Activated CD8-positive, alpha-beta memory T cell treated with anti-CD3 and anti-CD28 coated beads, Interleukin-2, amount 10 ng/mL, durations not matched to agents 7 days and 5 days (primary cell): ENCODE measurements at regions not wholly inside any gene's neighbourhood (a gene's known extent, or its start where the extent isn't known, plus 50 kb on each side); places are given as distances from the start of the nearest gene placed in this dataset.
A peak's percentile ranks its signal among the peaks of the same experiment; 100 is the strongest.

Experiments
- ATAC-seq: fragments of 150-1000 bp; cut with Tn5 transposase; one replicate; pipeline ENCODE4 v1.10.0; 2021; ENCODE audit warnings: moderate library complexity
- CTCF ChIA-PET: fragments of 350-600 bp; sonication (Branson Sonifier 250); formaldehyde crosslinking; loops from one replicate; lab custom pipeline; 2021; ENCODE audit warnings: antibody characterized with exemption; lab: Charles Lee
- DNase-seq: peaks from one replicate; pipeline ENCODE4 v3.0.0-alpha.2; 2020
- H3K27ac Mint-ChIP-seq: one replicate; pipeline ENCODE4 v1.8.0; 2021; ENCODE audit warnings: mild to moderate bottlenecking, mixed read lengths
- H3K27me3 Mint-ChIP-seq: one replicate; pipeline ENCODE4 v1.8.0; 2021; ENCODE audit warnings: mixed read lengths
- H3K36me3 Mint-ChIP-seq: one replicate; pipeline ENCODE4 v1.8.0; 2021; ENCODE audit warnings: mild to moderate bottlenecking, mixed read lengths
- H3K4me1 Mint-ChIP-seq: one replicate; pipeline ENCODE4 v1.8.0; 2021; ENCODE audit warnings: mixed read lengths
- H3K4me3 Mint-ChIP-seq: one replicate; pipeline ENCODE4 v1.8.0; 2021; ENCODE audit warnings: mild to moderate bottlenecking, moderate library complexity, mixed read lengths
- H3K9me3 Mint-ChIP-seq: one replicate; pipeline ENCODE4 v1.8.0; 2022; ENCODE audit warnings: low read depth, mixed read lengths

DNA sequence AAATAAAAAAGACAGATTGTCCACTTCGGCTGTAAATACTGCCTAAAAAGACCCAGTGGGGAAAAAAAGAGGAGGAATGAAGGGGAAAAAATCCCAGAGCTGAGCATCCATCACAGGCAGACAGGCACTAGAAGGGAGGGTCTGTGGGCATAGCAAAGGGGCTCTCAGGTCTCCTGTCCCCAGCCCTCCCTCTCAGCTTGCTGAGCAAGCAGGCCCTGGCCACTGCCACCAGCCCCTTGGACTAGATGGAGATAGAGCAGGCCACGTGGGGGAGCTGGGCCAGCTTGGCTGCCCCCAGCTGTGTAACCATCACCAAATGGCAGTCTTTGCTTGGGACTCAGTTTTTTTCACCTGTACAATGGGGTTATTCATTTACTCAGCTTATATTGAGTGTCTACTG is 141.6 kb upstream of the UNC5B start:
- DNase-seq (no peak), ATAC-seq (no peak)
- no peak overlapping the region for H3K4me3 Mint-ChIP-seq
- no peaks in the 10 kb centered on the region for H3K27me3 Mint-ChIP-seq
- H3K4me1 Mint-ChIP-seq, result no peaks in the 10 kb centered on the region
- no peak overlapping the region for H3K27ac Mint-ChIP-seq
- CTCF ChIA-PET, result no interaction called here
- H3K9me3 Mint-ChIP-seq, result no peaks in the 10 kb centered on the region
- no peaks in the 10 kb centered on the region for H3K36me3 Mint-ChIP-seq

DNA sequence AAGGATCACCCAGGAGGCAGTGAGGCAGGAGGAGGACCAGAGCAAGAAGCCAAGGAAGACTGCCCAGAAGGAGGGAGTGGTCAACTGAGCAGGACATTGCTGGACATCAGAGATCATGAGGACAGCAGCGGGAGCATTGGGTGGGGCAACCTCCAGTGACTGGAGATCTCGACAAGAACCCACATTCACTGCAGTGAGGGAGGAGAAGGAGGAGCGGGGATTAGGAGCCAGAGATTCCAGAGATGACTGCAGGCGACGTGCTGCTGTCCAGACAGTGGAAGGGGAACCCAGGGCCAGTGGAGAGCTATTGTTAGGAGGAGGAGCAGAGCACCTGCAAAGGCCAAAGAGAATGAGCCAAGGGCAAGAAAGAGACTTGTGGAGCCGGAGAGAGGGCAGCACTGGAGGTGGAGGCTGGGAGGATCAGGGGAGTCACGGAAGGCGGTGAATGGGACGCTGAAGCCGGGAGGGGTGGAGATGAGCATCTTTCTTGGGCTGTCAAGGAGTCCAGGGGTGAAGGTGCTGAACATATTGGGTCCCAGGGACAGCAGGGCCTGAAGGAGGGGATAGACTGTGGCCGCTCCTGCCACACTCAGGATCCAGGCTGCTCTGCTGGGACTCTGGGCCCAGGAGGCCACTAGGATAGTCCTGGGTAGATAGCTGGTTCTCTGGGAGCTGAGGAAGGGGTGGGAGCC is 140.1 kb upstream of the UNC5B start:
- no peak for ATAC-seq
- Mint-ChIP-seq H3K4me1 (no peaks in the 10 kb centered on the region), H3K27ac (no peak overlapping the region), H3K4me3 (no peak overlapping the region), H3K9me3 (no peaks in the 10 kb centered on the region), H3K36me3 (no peaks in the 10 kb centered on the region), H3K27me3 (no peaks in the 10 kb centered on the region)
- CTCF ChIA-PET, result no interaction called here
- no peak for DNase-seq

DNA sequence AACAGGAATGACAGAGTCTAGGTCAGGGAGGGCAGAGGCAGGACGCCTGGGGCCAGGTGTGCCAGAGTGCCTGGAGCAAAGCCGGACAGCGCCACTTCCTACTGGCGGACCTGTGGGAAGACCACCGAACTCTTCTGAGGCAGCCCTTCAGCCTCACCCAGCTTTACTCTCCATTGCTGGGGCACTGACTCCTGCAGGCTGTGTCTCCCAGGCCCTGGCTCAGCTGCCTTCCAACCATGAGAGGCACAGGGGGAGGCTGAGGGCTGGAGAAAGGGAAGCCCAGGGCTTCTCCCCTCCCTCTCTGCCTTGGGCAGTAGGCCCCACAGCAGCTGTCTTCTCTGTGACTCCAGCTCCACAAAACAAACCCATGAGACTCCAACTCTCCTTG is 139.6 kb upstream of the UNC5B start:
- no peaks in the 10 kb centered on the region for H3K27me3 Mint-ChIP-seq
- no peaks in the 10 kb centered on the region for H3K9me3 Mint-ChIP-seq
- no peaks in the 10 kb centered on the region for H3K4me1 Mint-ChIP-seq
- no peak overlapping the region for H3K4me3 Mint-ChIP-seq
- no peaks in the 10 kb centered on the region for H3K36me3 Mint-ChIP-seq
- DNase-seq, result no peak
- H3K27ac Mint-ChIP-seq, result no peak overlapping the region
- no peak for ATAC-seq
- CTCF ChIA-PET, result no interaction called here

DNA sequence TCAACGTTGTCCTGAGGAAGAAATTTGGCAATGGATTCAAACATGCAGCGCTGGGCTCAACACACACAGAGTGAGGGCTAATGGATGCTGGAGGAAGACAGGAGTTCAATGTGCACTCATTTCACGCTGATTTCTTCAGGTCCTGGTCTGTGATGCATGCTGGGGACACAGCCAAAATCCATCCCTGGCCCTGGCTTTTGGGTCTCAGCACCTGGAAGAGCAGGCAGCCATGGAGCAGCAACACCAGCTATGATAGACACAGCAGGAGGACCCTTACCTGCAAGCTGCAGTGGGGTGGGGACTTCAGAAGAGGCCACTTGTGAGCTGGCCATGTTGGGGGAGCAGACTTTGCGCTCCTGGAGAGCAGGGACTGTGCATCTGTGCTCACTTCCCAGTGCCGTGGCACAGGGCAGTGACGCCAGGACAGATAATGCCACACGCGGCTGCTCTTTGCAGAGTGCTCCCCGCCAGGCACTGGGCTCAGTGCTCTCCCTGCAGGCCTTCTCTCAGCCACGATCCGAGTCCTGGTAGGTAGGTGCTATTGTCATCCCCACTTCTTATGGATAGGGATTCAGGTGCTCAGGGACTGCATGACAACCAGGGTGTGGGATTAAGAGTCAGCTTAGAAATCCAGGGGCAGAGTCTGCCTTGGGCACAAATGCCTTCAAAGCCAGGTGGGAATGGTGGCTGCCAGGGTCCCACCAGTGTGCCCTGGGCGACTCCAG is 138.8 kb upstream of the UNC5B start:
- Mint-ChIP-seq H3K9me3 (no peaks in the 10 kb centered on the region), H3K4me3 (no peak overlapping the region), H3K27ac (no peak overlapping the region), H3K36me3 (no peaks in the 10 kb centered on the region), H3K4me1 (no peaks in the 10 kb centered on the region), H3K27me3 (no peaks in the 10 kb centered on the region)
- CTCF ChIA-PET, result no interaction called here
- DNase-seq (no peak), ATAC-seq (no peak)

DNA sequence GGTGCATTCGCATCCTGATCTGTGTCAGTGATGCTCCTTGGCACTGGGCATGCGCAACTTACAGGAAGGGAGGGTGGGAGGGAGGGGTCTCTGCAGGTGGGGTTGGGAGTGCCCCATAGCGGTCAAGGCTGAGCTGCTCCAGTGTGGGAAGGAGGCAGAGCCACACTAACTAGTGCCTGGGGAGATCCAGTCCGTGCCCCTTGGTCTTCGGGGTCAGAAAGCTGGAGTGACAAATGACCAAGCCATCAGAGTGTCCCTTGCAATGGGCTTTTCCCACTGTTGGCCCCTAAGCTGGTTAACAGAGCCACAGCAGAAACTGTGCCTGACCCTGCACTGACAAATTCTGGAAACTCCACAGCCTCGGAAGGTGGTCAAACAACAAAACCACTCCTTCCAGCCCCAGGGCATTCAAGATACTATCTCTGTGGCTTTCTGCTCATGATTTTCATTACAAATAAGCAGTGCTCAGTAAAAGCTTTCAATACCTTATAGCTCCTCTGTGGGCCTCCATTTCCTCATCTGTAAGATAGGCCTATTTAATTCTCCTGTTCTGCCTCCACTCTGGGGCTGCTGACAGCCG is 138.1 kb upstream of the UNC5B start:
- no peak overlapping the region for H3K4me3 Mint-ChIP-seq
- DNase-seq, result no peak
- H3K9me3 Mint-ChIP-seq, result no peaks in the 10 kb centered on the region

DNA sequence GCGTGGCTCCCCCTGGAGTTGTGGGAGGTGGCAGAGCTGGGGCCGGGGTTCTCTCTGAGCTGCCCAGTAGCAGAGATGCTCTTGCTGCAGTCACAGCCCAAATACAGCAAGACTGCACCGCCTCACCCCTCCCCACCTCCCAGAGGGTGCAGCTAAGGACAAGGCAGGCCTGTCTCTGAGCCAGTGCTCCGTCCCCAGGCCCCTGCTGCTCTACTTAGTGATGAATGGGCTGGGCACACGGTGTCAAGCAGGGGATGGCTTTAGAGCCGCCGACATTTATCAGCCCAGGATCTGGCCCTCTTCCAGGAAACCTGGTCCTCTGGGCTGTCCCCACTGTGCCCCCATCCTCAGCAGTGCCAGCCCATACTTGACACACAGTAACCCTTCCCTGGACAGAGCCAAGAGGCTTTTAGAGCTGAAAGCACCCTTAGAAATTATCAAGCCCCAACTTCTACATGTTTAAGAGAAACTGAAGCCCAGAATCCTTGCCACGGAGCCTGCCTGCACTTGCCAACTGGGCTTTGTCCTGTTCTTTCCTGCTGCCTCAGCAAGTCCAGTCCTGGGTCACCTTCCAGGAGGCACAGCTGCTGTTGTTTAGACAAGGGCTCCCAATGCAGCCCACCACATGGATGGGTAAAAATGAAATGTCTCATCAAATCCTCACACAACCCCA is 137.1 kb upstream of the UNC5B start:
- CTCF ChIA-PET, result no interaction called here

More for the DNA sequence above, 138.1 kb upstream of the UNC5B start:
- Mint-ChIP-seq H3K4me1 (no peaks in the 10 kb centered on the region), H3K27me3 (no peaks in the 10 kb centered on the region), H3K27ac (no peak overlapping the region), H3K36me3 (no peaks in the 10 kb centered on the region)
- no peak for ATAC-seq
- CTCF ChIA-PET, result no interaction called here

DNA sequence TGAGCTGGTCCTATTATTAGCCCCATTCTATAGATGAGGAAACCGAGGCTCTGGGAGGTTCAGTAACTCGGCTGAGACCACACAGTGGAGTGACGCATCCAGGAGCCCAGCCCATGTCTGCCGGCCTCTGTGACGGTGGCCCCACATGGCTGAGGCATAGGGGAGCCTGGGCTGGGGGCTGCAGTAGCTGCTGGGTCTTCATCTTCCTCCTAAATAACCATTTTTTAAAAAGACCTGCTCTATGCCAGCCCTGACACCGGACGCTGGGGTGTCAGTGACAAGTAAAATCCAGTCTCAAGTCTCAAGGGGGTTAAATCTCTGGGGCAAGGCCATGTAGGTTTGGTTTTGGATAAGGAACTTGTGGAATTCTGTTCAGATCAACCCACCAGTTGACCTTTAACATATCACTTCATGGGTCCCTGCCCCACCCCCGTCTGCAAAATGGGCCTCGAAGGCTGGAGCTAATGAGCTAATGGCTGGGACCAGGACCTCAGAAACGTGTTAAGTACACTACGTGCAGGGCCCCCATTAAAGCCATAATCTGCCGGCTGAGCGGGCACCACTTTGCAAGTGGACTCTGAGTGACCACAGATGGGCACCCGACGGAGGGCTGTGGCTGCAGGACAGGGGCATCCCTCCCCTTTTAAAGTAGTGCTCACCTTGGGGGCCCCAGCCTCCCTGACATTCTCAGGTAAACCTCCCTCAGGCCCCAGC is 136.5 kb upstream of the UNC5B start:
- Mint-ChIP-seq H3K27me3 (no peaks in the 10 kb centered on the region), H3K36me3 (no peaks in the 10 kb centered on the region), H3K4me3 (no peak overlapping the region), H3K9me3 (no peaks in the 10 kb centered on the region), H3K27ac (no peak overlapping the region), H3K4me1 (no peaks in the 10 kb centered on the region)
- CTCF ChIA-PET, result no interaction called here
- DNase-seq (no peak), ATAC-seq (no peak)

More for the DNA sequence above, 137.1 kb upstream of the UNC5B start:
- ATAC-seq (no peak), DNase-seq (no peak)
- Mint-ChIP-seq H3K36me3 (no peaks in the 10 kb centered on the region), H3K9me3 (no peaks in the 10 kb centered on the region), H3K27me3 (no peaks in the 10 kb centered on the region), H3K4me1 (no peaks in the 10 kb centered on the region), H3K4me3 (no peak overlapping the region), H3K27ac (no peak overlapping the region)

DNA sequence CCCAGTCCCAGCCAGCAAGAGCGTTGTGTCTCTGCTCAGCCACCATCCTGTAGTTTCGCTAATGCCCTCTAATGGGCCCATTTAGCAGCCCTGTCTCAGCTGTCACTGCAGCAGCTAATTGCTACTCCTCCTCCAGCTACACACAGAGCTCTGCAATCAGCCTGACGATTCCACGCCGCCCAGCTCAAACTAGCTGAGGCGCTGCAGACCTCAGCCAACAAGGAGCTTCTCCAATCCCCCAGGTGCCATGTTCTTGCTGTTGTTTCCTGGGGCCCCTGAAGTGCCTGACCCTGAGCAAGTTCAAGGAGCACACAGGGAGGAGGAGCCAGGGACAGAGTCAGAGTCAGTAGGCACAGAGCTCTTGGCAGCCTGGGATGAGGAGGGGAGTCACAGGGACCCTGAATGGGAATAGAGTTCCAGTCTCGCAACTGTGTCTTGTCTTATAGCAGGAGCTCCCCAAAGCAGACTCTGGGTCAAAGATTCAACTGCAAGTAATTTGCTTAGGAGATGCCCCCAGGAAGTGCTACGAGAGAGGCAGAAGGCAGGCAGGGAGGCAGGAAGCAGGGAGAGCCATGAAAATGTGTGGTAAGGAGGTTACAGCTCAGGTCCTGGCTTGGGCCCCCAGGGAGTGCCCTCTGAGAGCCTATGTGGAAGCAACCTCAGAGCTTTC is 135.8 kb upstream of the UNC5B start:
- Mint-ChIP-seq H3K9me3 (no peaks in the 10 kb centered on the region), H3K4me3 (no peak overlapping the region), H3K27me3 (no peaks in the 10 kb centered on the region), H3K4me1 (no peaks in the 10 kb centered on the region), H3K36me3 (no peaks in the 10 kb centered on the region), H3K27ac (no peak overlapping the region)
- no peak for DNase-seq
- CTCF ChIA-PET, result no interaction called here
- no peak for ATAC-seq

DNA sequence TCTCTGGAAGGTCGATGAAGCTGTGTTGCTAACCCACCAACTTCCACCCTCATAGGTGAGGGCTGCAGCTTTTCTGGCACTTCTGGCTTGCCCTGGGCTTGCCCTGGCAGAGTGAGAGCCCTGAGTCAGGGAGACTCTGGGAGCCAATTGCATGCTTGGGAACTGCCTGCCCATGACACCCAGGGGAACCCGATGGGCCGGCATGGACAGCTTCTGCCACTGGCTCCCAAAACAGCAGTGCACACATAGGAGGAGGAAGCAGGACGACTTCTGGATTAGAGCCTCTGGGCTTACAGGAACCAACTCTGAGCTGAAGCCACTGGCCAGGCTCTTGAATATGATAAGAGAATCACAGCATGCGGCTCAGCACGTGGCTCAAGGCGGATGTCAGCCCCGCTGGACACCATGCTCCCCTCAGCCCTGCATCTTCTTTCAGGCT is 135.2 kb upstream of the UNC5B start:
- DNase-seq (peak; percentile 34), ATAC-seq (no peak)
- Mint-ChIP-seq H3K27me3 (no peaks in the 10 kb centered on the region), H3K4me1 (no peaks in the 10 kb centered on the region), H3K4me3 (no peak overlapping the region), H3K9me3 (no peaks in the 10 kb centered on the region), H3K27ac (no peak overlapping the region), H3K36me3 (no peaks in the 10 kb centered on the region)
- CTCF ChIA-PET, result no interaction called here

DNA sequence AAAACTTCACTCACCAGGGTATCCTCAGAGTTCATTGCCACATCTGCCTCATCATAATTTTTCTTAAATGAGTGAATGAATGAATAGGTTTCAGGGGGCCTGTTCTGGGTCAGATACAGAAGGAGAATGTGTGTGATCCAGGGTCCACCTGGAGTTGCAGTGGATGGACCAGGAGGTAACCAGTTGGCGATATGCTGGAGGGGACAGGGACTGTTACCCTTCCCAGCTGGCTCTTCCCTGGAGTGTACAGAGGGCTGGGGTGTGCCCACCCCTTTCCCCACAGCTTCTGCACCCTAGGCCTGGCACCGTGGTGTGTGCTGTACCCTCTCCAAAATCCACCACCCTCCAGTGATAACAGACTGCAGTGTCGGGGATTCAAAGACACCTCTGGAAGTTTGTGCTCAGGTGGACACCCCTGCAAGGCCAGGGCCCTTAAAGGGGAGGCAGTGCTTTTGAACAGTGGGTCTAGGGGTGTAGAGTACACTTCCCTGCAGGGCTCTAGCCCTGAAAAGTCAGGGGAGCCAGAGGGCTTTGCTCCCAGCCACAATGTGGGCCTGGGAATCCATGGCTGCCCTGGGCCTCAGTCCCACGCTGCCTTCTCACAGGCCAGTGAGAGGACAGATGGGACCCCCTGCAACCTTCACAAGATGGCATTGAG is 134.4 kb upstream of the UNC5B start:
- CTCF ChIA-PET, result no interaction called here
- Mint-ChIP-seq H3K4me1 (no peaks in the 10 kb centered on the region), H3K36me3 (no peaks in the 10 kb centered on the region), H3K27ac (no peak overlapping the region), H3K4me3 (no peak overlapping the region), H3K9me3 (no peaks in the 10 kb centered on the region), H3K27me3 (no peaks in the 10 kb centered on the region)
- ATAC-seq (no peak), DNase-seq (peak; percentile 23)

DNA sequence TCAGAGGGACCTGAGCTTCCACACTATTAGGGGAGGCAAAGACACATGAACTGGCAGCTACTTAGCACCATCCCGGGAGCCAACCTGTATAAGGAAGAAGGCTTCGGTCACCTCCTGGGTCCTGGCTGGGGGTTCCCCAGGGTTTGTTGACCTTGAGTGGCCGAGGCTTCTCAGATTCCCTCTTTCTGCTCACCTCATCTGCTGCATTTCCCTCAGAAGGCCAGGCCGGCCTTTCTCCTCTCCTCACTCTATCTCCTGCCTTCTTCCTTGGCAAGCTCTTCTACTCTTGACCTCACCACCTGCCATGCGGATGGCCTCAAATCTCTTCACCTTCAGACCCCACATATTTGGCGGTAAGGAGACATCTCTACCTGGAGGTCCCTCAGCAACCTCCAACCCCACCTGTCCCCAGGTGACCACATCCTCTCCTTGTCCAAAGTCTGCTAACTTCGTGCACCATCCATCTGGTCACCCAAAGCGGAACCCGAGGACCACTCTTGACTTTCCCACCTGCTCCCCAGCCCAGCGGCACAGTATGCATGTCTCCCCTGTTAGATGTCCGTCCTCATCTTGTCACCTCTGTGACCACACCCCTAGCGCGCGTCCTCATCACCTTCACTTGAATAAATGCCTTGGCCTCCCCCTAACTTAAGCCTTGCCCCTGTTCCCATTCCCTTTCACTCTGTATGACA is 133.8 kb upstream of the UNC5B start:
- H3K36me3 Mint-ChIP-seq, result no peaks in the 10 kb centered on the region
- DNase-seq, result peak; percentile 31
- H3K27me3 Mint-ChIP-seq, result no peaks in the 10 kb centered on the region
- no peak for ATAC-seq
- H3K9me3 Mint-ChIP-seq, result no peaks in the 10 kb centered on the region
- H3K27ac Mint-ChIP-seq, result no peak overlapping the region
- CTCF ChIA-PET, result no interaction called here
- no peaks in the 10 kb centered on the region for H3K4me1 Mint-ChIP-seq
- H3K4me3 Mint-ChIP-seq, result no peak overlapping the region

DNA sequence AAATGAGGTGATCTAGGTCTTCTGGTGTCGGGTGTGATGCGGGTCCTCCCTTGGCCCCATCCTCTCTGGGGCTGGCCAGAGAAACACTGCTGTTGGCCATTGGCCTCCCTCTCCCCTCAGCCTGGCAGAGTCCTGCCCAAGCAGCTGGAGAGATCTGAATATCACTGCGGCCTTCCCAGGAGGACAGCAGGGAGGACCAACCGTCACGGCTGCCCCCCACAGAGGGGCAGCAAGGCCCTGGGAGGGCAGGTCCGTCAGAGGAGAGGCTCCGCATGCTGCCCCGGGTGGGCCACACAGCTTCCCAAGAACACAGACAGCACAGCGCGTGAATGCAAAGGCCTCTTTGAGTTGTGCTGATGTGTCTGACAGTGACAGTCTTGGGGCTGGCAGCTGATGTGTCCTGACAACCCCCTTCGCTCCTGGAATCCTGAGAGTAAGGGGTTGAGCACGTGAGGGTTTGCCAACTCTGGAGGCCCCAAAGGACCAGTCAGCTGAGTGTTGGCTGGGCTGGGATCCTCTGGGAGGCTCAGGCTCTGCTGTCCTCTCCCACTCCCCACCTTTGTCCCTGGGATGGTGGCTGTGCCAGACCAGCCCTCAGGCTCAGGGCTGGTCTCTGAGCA is 132.5 kb upstream of the UNC5B start:
- CTCF ChIA-PET, result no interaction called here
- Mint-ChIP-seq H3K9me3 (no peaks in the 10 kb centered on the region), H3K36me3 (no peaks in the 10 kb centered on the region), H3K4me3 (no peak overlapping the region), H3K27ac (no peak overlapping the region), H3K27me3 (no peaks in the 10 kb centered on the region), H3K4me1 (no peaks in the 10 kb centered on the region)
- DNase-seq (peak; percentile 14), ATAC-seq (no peak)
